ENCODE measurements at regions not wholly inside any gene's neighbourhood (a gene's known extent, or its start where the extent isn't known, plus 50 kb on each side); places are given as distances from the start of the nearest gene placed in this dataset.

- in situ Hi-C loops (cut with HindIII; ENCODE audit: low sequenced_read_pairs) = no loop called here
Measured at GRCh38 chr9:106307670-106308069, 555.3 kb upstream of the ZNF462 start.

DNA sequence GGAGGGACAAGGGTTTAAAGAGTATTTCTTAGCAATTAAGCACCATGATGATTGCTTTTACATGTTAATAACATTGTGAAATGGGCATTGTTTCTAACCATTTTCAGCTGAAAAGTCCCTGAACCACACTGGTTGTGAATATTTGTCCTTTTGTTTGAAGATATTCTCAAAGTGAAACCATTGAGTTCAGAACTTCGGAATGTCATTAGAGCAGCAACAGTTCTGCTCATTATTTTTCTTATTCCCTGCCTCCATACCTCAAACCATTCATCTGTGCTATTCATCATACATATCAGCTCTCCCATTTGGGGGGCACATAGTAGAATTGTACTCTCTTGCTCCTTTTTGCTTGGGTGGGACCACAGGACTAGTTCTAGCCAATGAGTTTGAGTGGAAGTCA lies 553.0 kb upstream of the ZNF462 start:
- in situ Hi-C loops (cut with HindIII; ENCODE audit: low sequenced_read_pairs) = no loop called here

DNA sequence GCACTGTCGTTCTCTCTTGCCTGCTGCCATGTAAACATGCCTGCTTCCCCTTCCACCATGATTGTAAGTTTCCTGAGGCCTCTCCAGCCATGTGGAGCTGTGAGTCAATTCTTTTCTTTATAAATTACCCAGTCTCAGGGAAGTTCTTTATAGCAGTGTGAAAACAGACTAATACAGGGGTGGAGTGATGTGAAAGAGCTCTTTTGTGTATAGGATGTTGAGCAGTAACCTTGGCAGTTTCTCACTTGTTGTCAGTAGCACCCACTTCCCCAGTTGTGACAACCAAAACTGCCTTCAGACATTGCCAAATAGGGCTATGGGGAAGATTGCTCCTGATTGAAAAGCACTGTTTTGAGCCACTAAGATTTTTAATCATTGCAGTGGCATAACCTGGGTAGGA lies 552.2 kb upstream of the ZNF462 start:
- in situ Hi-C loops (cut with HindIII; ENCODE audit: low sequenced_read_pairs) = no loop called here

GRCh38 chr9:106312906-106313305 lies 550.1 kb upstream of the ZNF462 start:
- in situ Hi-C loops (cut with HindIII; ENCODE audit: low sequenced_read_pairs) = no loop called here

DNA sequence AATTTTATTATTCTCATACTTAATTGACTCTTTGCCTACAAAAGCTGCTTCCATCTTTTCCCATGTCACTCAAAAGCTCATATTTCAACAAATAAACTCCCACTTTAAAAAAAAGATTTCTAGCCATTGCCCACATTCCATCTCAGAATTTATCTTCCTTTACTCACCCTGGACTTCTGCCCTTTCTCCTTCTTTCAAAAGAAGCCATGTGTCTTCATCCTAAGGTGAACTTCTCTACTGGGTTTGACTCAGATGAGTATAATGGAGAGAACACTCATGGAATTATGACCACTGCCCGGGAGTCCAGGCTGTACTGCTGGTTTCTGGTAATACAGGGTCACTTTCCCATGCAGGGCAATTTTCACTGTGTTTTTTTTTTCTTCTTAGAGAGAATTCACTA lies 548.5 kb upstream of the ZNF462 start:
- in situ Hi-C loops (cut with HindIII; ENCODE audit: low sequenced_read_pairs) = no loop called here

GRCh38 chr9:106321394-106322180 lies 541.4 kb upstream of the ZNF462 start:
- in situ Hi-C loops (cut with HindIII; ENCODE audit: low sequenced_read_pairs) = no loop called here

DNA sequence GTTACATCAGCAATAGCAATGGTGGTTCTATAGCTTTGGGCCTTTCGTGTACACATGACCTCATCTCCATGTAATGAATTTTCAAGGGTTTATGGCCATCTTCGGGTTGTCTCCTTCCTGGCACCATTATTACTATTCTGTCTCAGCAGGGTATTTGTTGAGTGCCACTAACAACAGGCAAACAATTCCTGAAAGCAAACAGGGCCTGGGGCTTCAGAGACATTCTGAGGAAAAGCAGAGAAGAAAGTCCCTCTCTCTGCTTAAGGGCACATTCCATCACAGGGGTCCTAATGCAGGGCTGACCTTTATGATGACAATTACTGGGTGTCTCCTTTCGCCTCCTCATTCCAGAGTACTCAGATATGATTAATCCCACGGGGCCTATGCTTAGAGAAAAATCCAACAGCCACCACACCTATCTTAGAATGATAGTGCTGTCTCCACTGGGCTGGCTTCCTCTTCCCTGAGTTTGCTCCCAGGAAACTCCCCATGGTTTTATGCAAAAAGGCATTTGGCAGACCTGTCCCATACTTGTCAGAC lies 540.2 kb upstream of the ZNF462 start:
- in situ Hi-C loops (cut with HindIII; ENCODE audit: low sequenced_read_pairs) = no loop called here

DNA sequence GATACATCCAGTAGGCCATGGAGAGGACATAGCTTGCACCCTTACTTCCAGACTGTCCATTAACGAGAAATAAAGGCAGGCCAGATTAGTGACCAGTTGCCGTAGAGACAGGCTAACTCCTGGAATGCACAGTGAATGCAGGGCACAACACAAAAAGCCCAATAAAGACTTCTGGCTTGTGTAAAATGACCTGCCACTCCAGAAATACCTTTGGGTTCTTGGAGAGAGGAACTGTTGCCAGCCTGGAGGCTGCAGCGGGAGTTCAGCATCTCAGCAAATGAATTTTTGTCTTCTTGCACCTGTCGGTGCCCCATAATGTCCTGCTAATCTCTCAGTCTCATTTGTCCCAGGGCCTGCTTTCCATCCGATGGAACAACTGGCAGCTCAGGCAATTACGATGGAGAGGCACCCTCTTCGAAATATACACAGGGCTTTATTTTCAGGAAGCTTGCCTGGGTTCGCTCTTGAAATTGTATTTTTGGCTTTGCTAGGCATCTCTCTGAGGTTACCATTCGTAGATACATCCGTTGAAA lies 538.8 kb upstream of the ZNF462 start:
- in situ Hi-C loops (cut with HindIII; ENCODE audit: low sequenced_read_pairs) = no loop called here

GRCh38 chr9:106324591-106325280 lies 538.2 kb upstream of the ZNF462 start:
- in situ Hi-C loops (cut with HindIII; ENCODE audit: low sequenced_read_pairs) = no loop called here

- in situ Hi-C loops (cut with HindIII; ENCODE audit: low sequenced_read_pairs) = no loop called here
Measured at GRCh38 chr9:106326493-106326892, 536.5 kb upstream of the ZNF462 start.

DNA sequence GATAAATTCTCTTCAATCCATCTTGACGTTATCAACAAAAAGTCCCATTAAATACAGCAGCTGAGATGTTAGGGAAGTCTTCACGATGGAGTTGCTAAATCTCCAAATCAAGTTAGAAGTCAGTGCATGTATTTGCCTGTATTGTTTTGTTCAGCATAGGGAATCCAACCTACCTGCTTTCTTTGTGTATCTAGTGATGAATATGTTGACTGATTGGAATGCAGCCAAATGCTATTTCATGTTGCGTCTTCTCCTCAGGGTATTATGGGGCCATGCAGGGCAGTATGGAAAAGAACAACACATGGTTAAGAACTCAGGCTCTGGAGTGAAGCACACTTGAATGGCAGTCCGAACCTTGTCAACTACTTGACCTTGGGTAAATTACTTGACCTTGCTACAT lies 529.5 kb upstream of the ZNF462 start:
- in situ Hi-C loops (cut with HindIII; ENCODE audit: low sequenced_read_pairs) = no loop called here

DNA sequence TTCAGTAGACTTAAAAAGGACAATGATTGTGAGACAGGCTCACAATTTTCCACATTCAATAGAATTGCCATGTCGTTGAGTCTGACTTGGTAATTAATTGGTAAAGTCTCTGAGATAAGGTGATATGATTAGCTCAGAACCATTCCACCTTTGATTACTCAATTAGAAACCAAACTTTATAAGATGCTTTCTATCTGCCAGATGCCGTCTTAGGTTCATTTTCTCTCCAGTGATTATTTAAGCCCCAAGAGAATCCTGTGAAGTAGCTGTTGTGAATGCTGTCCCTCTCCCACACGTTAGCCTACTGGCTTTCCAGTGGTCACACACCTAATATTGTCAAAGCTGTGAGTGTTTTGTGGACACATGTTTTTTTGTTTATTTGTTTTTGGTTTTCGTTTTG lies 528.9 kb upstream of the ZNF462 start:
- in situ Hi-C loops (cut with HindIII; ENCODE audit: low sequenced_read_pairs) = no loop called here

GRCh38 chr9:106339882-106340281 lies 523.1 kb upstream of the ZNF462 start:
- in situ Hi-C loops (cut with HindIII; ENCODE audit: low sequenced_read_pairs) = no loop called here

DNA sequence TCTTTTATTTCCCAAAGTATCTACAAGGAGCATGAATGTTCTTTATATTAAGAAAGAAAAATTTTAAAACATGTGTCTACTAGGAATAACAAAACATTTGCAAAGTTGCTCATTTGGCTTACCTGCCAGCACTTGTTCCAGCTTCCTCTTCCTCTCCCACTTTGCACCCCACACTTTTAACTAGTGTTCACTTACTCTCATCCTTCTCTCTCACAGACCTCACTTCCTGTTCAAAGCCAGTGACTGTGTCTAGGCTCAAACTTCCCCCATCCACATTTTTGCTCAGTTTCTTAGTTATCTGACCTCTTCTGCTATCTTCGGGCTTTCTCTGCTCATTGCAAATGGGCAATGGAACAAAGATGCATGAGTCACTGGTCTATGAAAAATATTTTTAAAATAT lies 512.2 kb upstream of the ZNF462 start:
- in situ Hi-C loops (cut with HindIII; ENCODE audit: low sequenced_read_pairs) = no loop called here

GRCh38 chr9:106356924-106357323 lies 506.0 kb upstream of the ZNF462 start:
- in situ Hi-C loops (cut with HindIII; ENCODE audit: low sequenced_read_pairs) = no loop called here

- in situ Hi-C loops (cut with HindIII; ENCODE audit: low sequenced_read_pairs) = no loop called here
Measured at GRCh38 chr9:106358331-106358730, 504.6 kb upstream of the ZNF462 start.

DNA sequence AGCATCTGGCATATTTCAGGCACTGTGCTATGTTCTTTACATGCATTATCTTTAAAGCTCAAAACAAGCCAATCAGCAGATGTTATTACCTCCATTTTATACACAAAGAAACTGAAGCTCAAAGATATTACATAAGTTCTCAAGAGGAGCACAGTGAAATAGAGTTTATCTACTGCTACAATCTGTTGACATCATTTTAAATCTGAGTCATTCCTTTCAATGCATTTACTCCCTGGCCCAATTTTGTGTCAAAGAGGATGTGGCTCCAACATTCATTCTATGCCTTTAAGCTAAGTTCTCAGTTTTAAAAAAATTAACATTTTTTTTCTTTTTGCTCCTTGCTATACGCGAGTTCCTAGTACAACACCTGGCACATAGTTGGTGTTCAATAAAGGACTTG lies 486.3 kb upstream of the ZNF462 start:
- in situ Hi-C loops (cut with HindIII; ENCODE audit: low sequenced_read_pairs) = no loop called here

DNA sequence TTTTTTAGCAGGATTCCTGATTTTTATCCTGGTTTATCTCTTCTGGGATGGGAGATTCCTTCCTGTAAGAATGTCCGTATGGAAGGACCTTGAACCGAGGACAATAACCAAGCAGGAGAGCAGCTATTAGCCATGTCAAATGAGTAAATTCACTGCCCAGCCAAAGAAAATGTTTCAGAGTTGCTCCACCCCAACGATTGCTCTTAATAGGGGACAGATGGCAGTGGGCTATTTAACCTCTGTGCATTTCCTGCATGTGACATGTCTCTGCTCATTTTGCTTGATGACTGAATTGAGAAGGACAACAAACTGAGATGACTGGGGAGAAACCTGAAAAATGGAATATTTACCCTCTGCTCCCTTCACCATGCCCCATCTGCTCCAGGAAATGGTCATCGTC lies 479.9 kb upstream of the ZNF462 start:
- in situ Hi-C loops (cut with HindIII; ENCODE audit: low sequenced_read_pairs) = no loop called here

GRCh38 chr9:106387965-106388364 lies 475.0 kb upstream of the ZNF462 start:
- in situ Hi-C loops (cut with HindIII; ENCODE audit: low sequenced_read_pairs) = no loop called here

- in situ Hi-C loops (cut with HindIII; ENCODE audit: low sequenced_read_pairs) = no loop called here
Measured at GRCh38 chr9:106393226-106393625, 469.7 kb upstream of the ZNF462 start.

- in situ Hi-C loops (cut with HindIII; ENCODE audit: low sequenced_read_pairs) = no loop called here
Measured at GRCh38 chr9:106400170-106400569, 462.8 kb upstream of the ZNF462 start.

DNA sequence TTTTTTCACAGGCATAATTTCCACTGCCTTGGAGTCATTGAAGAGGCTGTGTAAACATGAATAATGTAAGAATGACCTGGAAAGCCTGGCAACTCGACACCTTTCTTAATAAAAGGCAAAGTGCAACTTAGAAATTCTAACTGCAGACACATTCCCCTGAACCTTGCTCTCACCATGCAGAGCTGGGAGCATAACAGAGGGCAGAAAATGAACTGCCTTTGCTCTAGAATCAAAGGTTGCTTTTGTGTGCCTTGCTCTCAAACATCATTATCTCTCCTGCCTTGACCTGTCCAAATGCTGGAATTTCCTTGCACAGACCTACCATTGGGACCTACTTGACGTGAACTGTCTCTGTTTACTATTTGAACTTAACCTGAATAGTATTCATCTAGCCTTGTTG lies 462.0 kb upstream of the ZNF462 start:
- in situ Hi-C loops (cut with HindIII; ENCODE audit: low sequenced_read_pairs) = no loop called here
